ENCODE measurements at regions not wholly inside any gene's neighbourhood (a gene's known extent, or its start where the extent isn't known, plus 50 kb on each side); places are given as distances from the start of the nearest gene placed in this dataset.

- DNase-seq (ENCODE audit: low spot score in 2 of 2), result no peak
- TF ChIP-seq POLR2A (IDR thresholded peaks at IDR 0.05) (no peak), CTCF (IDR thresholded peaks at IDR 0.05) (no peak), EP300 (IDR thresholded peaks at IDR 0.05) (no peak)
- no peak overlapping the region for H3K27ac ChIP-seq
- no peak overlapping the region for H3K4me3 ChIP-seq
- no peaks in the 10 kb centered on the region for H3K9me3 ChIP-seq
- no peaks in the 10 kb centered on the region for H3K4me1 ChIP-seq
- no peaks in the 10 kb centered on the region for H3K27me3 ChIP-seq
- WGBS, 2 donors, result 79 to 100% methylated on average over 1 to 3 of the region's 3 CpGs
- H3K36me3 ChIP-seq, result no peaks in the 10 kb centered on the region
These were observed 226.2 kb downstream of the PDCD6IP start for GRCh38 chr3:34024447-34025240.

- Histone ChIP-seq H3K9me3 (no peaks in the 10 kb centered on the region), H3K27me3 (no peaks in the 10 kb centered on the region), H3K4me1 (no peaks in the 10 kb centered on the region), H3K36me3 (no peaks in the 10 kb centered on the region), H3K4me3 (no peak overlapping the region), H3K27ac (no peak overlapping the region)
- DNase-seq (ENCODE audit: low spot score in 2 of 2), result no peak
- no peak for TF ChIP-seq CTCF (IDR thresholded peaks at IDR 0.05)
- TF ChIP-seq EP300 (IDR thresholded peaks at IDR 0.05), result no peak
- TF ChIP-seq POLR2A (IDR thresholded peaks at IDR 0.05), result no peak
- WGBS, 2 donors, result 92 to 93% methylated on average over 7 of the region's 7 CpGs
These were observed 235.4 kb downstream of the PDCD6IP start for GRCh38 chr3:34033839-34034238.

DNA sequence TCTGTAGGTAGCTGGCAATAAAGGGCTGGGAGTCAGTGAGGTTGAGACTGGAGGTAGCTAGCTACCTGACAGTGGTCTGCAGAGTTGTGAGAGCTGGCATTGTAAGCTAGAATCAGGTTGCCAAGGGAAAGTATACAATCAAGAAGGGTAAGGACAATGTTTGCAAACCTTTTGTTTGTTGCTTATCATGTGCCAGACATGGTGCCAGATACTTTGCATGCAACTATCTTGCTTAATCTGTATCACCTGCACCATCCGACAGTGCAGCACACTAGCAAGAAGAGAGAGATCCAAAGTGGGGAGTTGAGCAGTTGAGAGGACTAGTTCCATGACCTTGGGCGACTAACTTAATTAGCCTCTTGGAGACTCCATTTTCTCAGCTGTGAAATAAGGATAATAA lies 236.4 kb downstream of the PDCD6IP start:
- Histone ChIP-seq H3K9me3 (no peaks in the 10 kb centered on the region), H3K4me3 (no peak overlapping the region), H3K36me3 (no peaks in the 10 kb centered on the region), H3K4me1 (no peaks in the 10 kb centered on the region), H3K27me3 (no peaks in the 10 kb centered on the region), H3K27ac (no peak overlapping the region)
- no peak for TF ChIP-seq CTCF (IDR thresholded peaks at IDR 0.05)
- TF ChIP-seq EP300 (IDR thresholded peaks at IDR 0.05), result no peak
- no peak for DNase-seq (ENCODE audit: low spot score in 2 of 2)
- WGBS, 2 donors, result 88% methylated on average over 2 of the region's 2 CpGs

DNA sequence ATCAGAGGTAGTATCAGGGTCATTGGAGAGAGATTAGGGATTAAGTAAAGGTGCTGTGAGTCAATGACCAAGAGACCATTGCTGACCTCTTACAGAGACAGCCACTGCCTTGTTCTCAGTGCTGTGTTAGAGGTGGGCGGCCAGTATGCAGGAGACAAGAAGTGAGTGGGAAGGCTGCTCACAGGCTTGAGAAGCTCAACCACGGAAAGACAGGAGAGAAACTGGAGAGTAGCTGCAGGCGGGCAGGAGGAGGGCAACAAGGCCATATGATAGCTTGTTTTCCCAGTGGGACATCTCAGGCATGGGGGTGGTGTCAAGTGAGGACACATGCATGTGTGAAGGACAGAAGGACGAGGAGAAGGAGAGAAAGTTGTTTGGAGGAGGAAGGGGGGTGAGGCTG lies 237.3 kb downstream of the PDCD6IP start:
- Histone ChIP-seq H3K4me3 (no peak overlapping the region), H3K9me3 (no peaks in the 10 kb centered on the region), H3K27me3 (no peaks in the 10 kb centered on the region), H3K36me3 (no peaks in the 10 kb centered on the region), H3K4me1 (no peaks in the 10 kb centered on the region), H3K27ac (no peak overlapping the region)
- TF ChIP-seq EP300 (IDR thresholded peaks at IDR 0.05) (no peak), CTCF (IDR thresholded peaks at IDR 0.05) (no peak), POLR2A (IDR thresholded peaks at IDR 0.05) (no peak)
- no peak for DNase-seq (ENCODE audit: low spot score in 2 of 2)
- WGBS, 2 donors, result 59 to 63% methylated on average over 4 of the region's 4 CpGs

- no peaks in the 10 kb centered on the region for H3K4me1 ChIP-seq
- no peaks in the 10 kb centered on the region for H3K36me3 ChIP-seq
- TF ChIP-seq CTCF (IDR thresholded peaks at IDR 0.05) (no peak), POLR2A (IDR thresholded peaks at IDR 0.05) (no peak)
- no peak overlapping the region for H3K27ac ChIP-seq
- no peak for DNase-seq (ENCODE audit: low spot score in 2 of 2)
- no peaks in the 10 kb centered on the region for H3K9me3 ChIP-seq
- 91 to 96% methylated on average over 8 of the region's 8 CpGs for WGBS, 2 donors
- H3K27me3 ChIP-seq, result no peaks in the 10 kb centered on the region
- no peak overlapping the region for H3K4me3 ChIP-seq
These were observed 238.8 kb downstream of the PDCD6IP start for GRCh38 chr3:34037260-34037659.

Measured in tibial nerve (tissue), 4 donors.